ENCODE measurements at regions not wholly inside any gene's neighbourhood (a gene's known extent, or its start where the extent isn't known, plus 50 kb on each side); places are given as distances from the start of the nearest gene placed in this dataset.

- H3K9me3 ChIP-seq (ENCODE audit: control insufficient read depth in 1 of 2, low read length in 2 of 2): no peaks in the 10 kb centered on the region
- H3K27me3 ChIP-seq (ENCODE audit: control insufficient read depth in 1 of 2, insufficient read depth in 2 of 2, low read length in 2 of 2): no peaks in the 10 kb centered on the region
- H3K9ac ChIP-seq (ENCODE audit: low read depth in 1 of 2, low read length in 2 of 2): no peak overlapping the region
- no peak overlapping the region for H3K4me3 ChIP-seq (ENCODE audit: low read depth in 1 of 2, low read length in 2 of 2)
- H3K27ac ChIP-seq (ENCODE audit: low read depth, low read length): no peak overlapping the region
- H3K4me1 ChIP-seq (ENCODE audit: control insufficient read depth in 1 of 2, insufficient read depth in 2 of 2, low read length in 2 of 2): no peaks in the 10 kb centered on the region
- H3K36me3 ChIP-seq (ENCODE audit: control insufficient read depth in 1 of 2, insufficient read depth in 2 of 2, low read length in 2 of 2): no peaks in the 10 kb centered on the region
These were observed 559.0 kb upstream of the GOLIM4 start for GRCh38 chr3:168654700-168655099.

GRCh38 chr3:168653255-168653654 is 557.5 kb upstream of the GOLIM4 start:
- H3K4me3 ChIP-seq (ENCODE audit: low read depth in 1 of 2, low read length in 2 of 2): no peak overlapping the region

GRCh38 chr3:168648321-168648720 is 552.6 kb upstream of the GOLIM4 start:
- Histone ChIP-seq H3K4me1 (ENCODE audit: control insufficient read depth in 1 of 2, insufficient read depth in 2 of 2, low read length in 2 of 2) (no peaks in the 10 kb centered on the region), H3K9me3 (ENCODE audit: control insufficient read depth in 1 of 2, low read length in 2 of 2) (no peaks in the 10 kb centered on the region), H3K27me3 (ENCODE audit: control insufficient read depth in 1 of 2, insufficient read depth in 2 of 2, low read length in 2 of 2) (no peaks in the 10 kb centered on the region), H3K36me3 (ENCODE audit: control insufficient read depth in 1 of 2, insufficient read depth in 2 of 2, low read length in 2 of 2) (no peaks in the 10 kb centered on the region), H3K9ac (ENCODE audit: low read depth in 1 of 2, low read length in 2 of 2) (no peak overlapping the region), H3K4me3 (ENCODE audit: low read depth in 1 of 2, low read length in 2 of 2) (no peak overlapping the region), H3K27ac (ENCODE audit: low read depth, low read length) (no peak overlapping the region)

More at GRCh38 chr3:168653255-168653654, 557.5 kb upstream of the GOLIM4 start:
- Histone ChIP-seq H3K27me3 (ENCODE audit: control insufficient read depth in 1 of 2, insufficient read depth in 2 of 2, low read length in 2 of 2) (no peaks in the 10 kb centered on the region), H3K27ac (ENCODE audit: low read depth, low read length) (no peak overlapping the region), H3K9ac (ENCODE audit: low read depth in 1 of 2, low read length in 2 of 2) (no peak overlapping the region), H3K9me3 (ENCODE audit: control insufficient read depth in 1 of 2, low read length in 2 of 2) (no peaks in the 10 kb centered on the region), H3K4me1 (ENCODE audit: control insufficient read depth in 1 of 2, insufficient read depth in 2 of 2, low read length in 2 of 2) (no peaks in the 10 kb centered on the region), H3K36me3 (ENCODE audit: control insufficient read depth in 1 of 2, insufficient read depth in 2 of 2, low read length in 2 of 2) (no peaks in the 10 kb centered on the region)

- no peak overlapping the region for H3K9ac ChIP-seq (ENCODE audit: low read depth in 1 of 2, low read length in 2 of 2)
- no peak overlapping the region for H3K27ac ChIP-seq (ENCODE audit: low read depth, low read length)
- no peaks in the 10 kb centered on the region for H3K9me3 ChIP-seq (ENCODE audit: control insufficient read depth in 1 of 2, low read length in 2 of 2)
- no peaks in the 10 kb centered on the region for H3K4me1 ChIP-seq (ENCODE audit: control insufficient read depth in 1 of 2, insufficient read depth in 2 of 2, low read length in 2 of 2)
- H3K4me3 ChIP-seq (ENCODE audit: low read depth in 1 of 2, low read length in 2 of 2): no peak overlapping the region
- no peaks in the 10 kb centered on the region for H3K36me3 ChIP-seq (ENCODE audit: control insufficient read depth in 1 of 2, insufficient read depth in 2 of 2, low read length in 2 of 2)
- H3K27me3 ChIP-seq (ENCODE audit: control insufficient read depth in 1 of 2, insufficient read depth in 2 of 2, low read length in 2 of 2): no peaks in the 10 kb centered on the region
These were observed 551.9 kb upstream of the GOLIM4 start for GRCh38 chr3:168647582-168647981.

GRCh38 chr3:168645180-168645579 is 549.5 kb upstream of the GOLIM4 start:
- no peak overlapping the region for H3K9ac ChIP-seq (ENCODE audit: low read depth in 1 of 2, low read length in 2 of 2)
- no peaks in the 10 kb centered on the region for H3K4me1 ChIP-seq (ENCODE audit: control insufficient read depth in 1 of 2, insufficient read depth in 2 of 2, low read length in 2 of 2)
- H3K9me3 ChIP-seq (ENCODE audit: control insufficient read depth in 1 of 2, low read length in 2 of 2): no peaks in the 10 kb centered on the region
- no peaks in the 10 kb centered on the region for H3K27me3 ChIP-seq (ENCODE audit: control insufficient read depth in 1 of 2, insufficient read depth in 2 of 2, low read length in 2 of 2)
- no peak overlapping the region for H3K27ac ChIP-seq (ENCODE audit: low read depth, low read length)
- no peaks in the 10 kb centered on the region for H3K36me3 ChIP-seq (ENCODE audit: control insufficient read depth in 1 of 2, insufficient read depth in 2 of 2, low read length in 2 of 2)
- H3K4me3 ChIP-seq (ENCODE audit: low read depth in 1 of 2, low read length in 2 of 2): no peak overlapping the region

GRCh38 chr3:168628549-168628948 is 532.8 kb upstream of the GOLIM4 start:
- no peaks in the 10 kb centered on the region for H3K36me3 ChIP-seq (ENCODE audit: control insufficient read depth in 1 of 2, insufficient read depth in 2 of 2, low read length in 2 of 2)
- H3K4me1 ChIP-seq (ENCODE audit: control insufficient read depth in 1 of 2, insufficient read depth in 2 of 2, low read length in 2 of 2): no peaks in the 10 kb centered on the region
- H3K9me3 ChIP-seq (ENCODE audit: control insufficient read depth in 1 of 2, low read length in 2 of 2): no peaks in the 10 kb centered on the region
- no peak overlapping the region for H3K4me3 ChIP-seq (ENCODE audit: low read depth in 1 of 2, low read length in 2 of 2)
- H3K27ac ChIP-seq (ENCODE audit: low read depth, low read length): no peak overlapping the region
- H3K27me3 ChIP-seq (ENCODE audit: control insufficient read depth in 1 of 2, insufficient read depth in 2 of 2, low read length in 2 of 2): no peaks in the 10 kb centered on the region
- H3K9ac ChIP-seq (ENCODE audit: low read depth in 1 of 2, low read length in 2 of 2): no peak overlapping the region

- Histone ChIP-seq H3K4me3 (ENCODE audit: low read depth in 1 of 2, low read length in 2 of 2) (no peak overlapping the region), H3K27ac (ENCODE audit: low read depth, low read length) (no peak overlapping the region), H3K4me1 (ENCODE audit: control insufficient read depth in 1 of 2, insufficient read depth in 2 of 2, low read length in 2 of 2) (no peaks in the 10 kb centered on the region), H3K9ac (ENCODE audit: low read depth in 1 of 2, low read length in 2 of 2) (no peak overlapping the region), H3K9me3 (ENCODE audit: control insufficient read depth in 1 of 2, low read length in 2 of 2) (no peaks in the 10 kb centered on the region), H3K36me3 (ENCODE audit: control insufficient read depth in 1 of 2, insufficient read depth in 2 of 2, low read length in 2 of 2) (no peaks in the 10 kb centered on the region), H3K27me3 (ENCODE audit: control insufficient read depth in 1 of 2, insufficient read depth in 2 of 2, low read length in 2 of 2) (no peaks in the 10 kb centered on the region)
These were observed 529.8 kb upstream of the GOLIM4 start for GRCh38 chr3:168625477-168625876.

- no peaks in the 10 kb centered on the region for H3K4me1 ChIP-seq (ENCODE audit: control insufficient read depth in 1 of 2, insufficient read depth in 2 of 2, low read length in 2 of 2)
- no peak overlapping the region for H3K9ac ChIP-seq (ENCODE audit: low read depth in 1 of 2, low read length in 2 of 2)
- no peak overlapping the region for H3K27ac ChIP-seq (ENCODE audit: low read depth, low read length)
- H3K27me3 ChIP-seq (ENCODE audit: control insufficient read depth in 1 of 2, insufficient read depth in 2 of 2, low read length in 2 of 2): no peaks in the 10 kb centered on the region
- H3K4me3 ChIP-seq (ENCODE audit: low read depth in 1 of 2, low read length in 2 of 2): no peak overlapping the region
- no peaks in the 10 kb centered on the region for H3K9me3 ChIP-seq (ENCODE audit: control insufficient read depth in 1 of 2, low read length in 2 of 2)
- no peaks in the 10 kb centered on the region for H3K36me3 ChIP-seq (ENCODE audit: control insufficient read depth in 1 of 2, insufficient read depth in 2 of 2, low read length in 2 of 2)
These were observed 529.2 kb upstream of the GOLIM4 start for GRCh38 chr3:168624892-168625448.

GRCh38 chr3:168624195-168624594 is 528.5 kb upstream of the GOLIM4 start:
- Histone ChIP-seq H3K9me3 (ENCODE audit: control insufficient read depth in 1 of 2, low read length in 2 of 2) (no peaks in the 10 kb centered on the region), H3K4me1 (ENCODE audit: control insufficient read depth in 1 of 2, insufficient read depth in 2 of 2, low read length in 2 of 2) (no peaks in the 10 kb centered on the region), H3K36me3 (ENCODE audit: control insufficient read depth in 1 of 2, insufficient read depth in 2 of 2, low read length in 2 of 2) (no peaks in the 10 kb centered on the region), H3K9ac (ENCODE audit: low read depth in 1 of 2, low read length in 2 of 2) (no peak overlapping the region), H3K27me3 (ENCODE audit: control insufficient read depth in 1 of 2, insufficient read depth in 2 of 2, low read length in 2 of 2) (no peaks in the 10 kb centered on the region), H3K4me3 (ENCODE audit: low read depth in 1 of 2, low read length in 2 of 2) (no peak overlapping the region), H3K27ac (ENCODE audit: low read depth, low read length) (no peak overlapping the region)

GRCh38 chr3:168622795-168623194 is 527.1 kb upstream of the GOLIM4 start:
- Histone ChIP-seq H3K36me3 (ENCODE audit: control insufficient read depth in 1 of 2, insufficient read depth in 2 of 2, low read length in 2 of 2) (no peaks in the 10 kb centered on the region), H3K9me3 (ENCODE audit: control insufficient read depth in 1 of 2, low read length in 2 of 2) (no peaks in the 10 kb centered on the region), H3K9ac (ENCODE audit: low read depth in 1 of 2, low read length in 2 of 2) (no peak overlapping the region), H3K4me1 (ENCODE audit: control insufficient read depth in 1 of 2, insufficient read depth in 2 of 2, low read length in 2 of 2) (no peaks in the 10 kb centered on the region), H3K27me3 (ENCODE audit: control insufficient read depth in 1 of 2, insufficient read depth in 2 of 2, low read length in 2 of 2) (no peaks in the 10 kb centered on the region), H3K4me3 (ENCODE audit: low read depth in 1 of 2, low read length in 2 of 2) (no peak overlapping the region), H3K27ac (ENCODE audit: low read depth, low read length) (no peak overlapping the region)

- no peaks in the 10 kb centered on the region for H3K27me3 ChIP-seq (ENCODE audit: control insufficient read depth in 1 of 2, insufficient read depth in 2 of 2, low read length in 2 of 2)
- no peaks in the 10 kb centered on the region for H3K4me1 ChIP-seq (ENCODE audit: control insufficient read depth in 1 of 2, insufficient read depth in 2 of 2, low read length in 2 of 2)
- H3K4me3 ChIP-seq (ENCODE audit: low read depth in 1 of 2, low read length in 2 of 2): no peak overlapping the region
- no peaks in the 10 kb centered on the region for H3K9me3 ChIP-seq (ENCODE audit: control insufficient read depth in 1 of 2, low read length in 2 of 2)
- H3K36me3 ChIP-seq (ENCODE audit: control insufficient read depth in 1 of 2, insufficient read depth in 2 of 2, low read length in 2 of 2): no peaks in the 10 kb centered on the region
- no peak overlapping the region for H3K9ac ChIP-seq (ENCODE audit: low read depth in 1 of 2, low read length in 2 of 2)
- H3K27ac ChIP-seq (ENCODE audit: low read depth, low read length): no peak overlapping the region
These were observed 525.1 kb upstream of the GOLIM4 start for GRCh38 chr3:168620854-168621253.

All from duodenal mucosa (tissue), 2 donors.